ENCODE measurements at regions not wholly inside any gene's neighbourhood (a gene's known extent, or its start where the extent isn't known, plus 50 kb on each side); places are given as distances from the start of the nearest gene placed in this dataset.
A peak's percentile ranks its signal among the peaks of the same experiment; 100 is the strongest.

DNA sequence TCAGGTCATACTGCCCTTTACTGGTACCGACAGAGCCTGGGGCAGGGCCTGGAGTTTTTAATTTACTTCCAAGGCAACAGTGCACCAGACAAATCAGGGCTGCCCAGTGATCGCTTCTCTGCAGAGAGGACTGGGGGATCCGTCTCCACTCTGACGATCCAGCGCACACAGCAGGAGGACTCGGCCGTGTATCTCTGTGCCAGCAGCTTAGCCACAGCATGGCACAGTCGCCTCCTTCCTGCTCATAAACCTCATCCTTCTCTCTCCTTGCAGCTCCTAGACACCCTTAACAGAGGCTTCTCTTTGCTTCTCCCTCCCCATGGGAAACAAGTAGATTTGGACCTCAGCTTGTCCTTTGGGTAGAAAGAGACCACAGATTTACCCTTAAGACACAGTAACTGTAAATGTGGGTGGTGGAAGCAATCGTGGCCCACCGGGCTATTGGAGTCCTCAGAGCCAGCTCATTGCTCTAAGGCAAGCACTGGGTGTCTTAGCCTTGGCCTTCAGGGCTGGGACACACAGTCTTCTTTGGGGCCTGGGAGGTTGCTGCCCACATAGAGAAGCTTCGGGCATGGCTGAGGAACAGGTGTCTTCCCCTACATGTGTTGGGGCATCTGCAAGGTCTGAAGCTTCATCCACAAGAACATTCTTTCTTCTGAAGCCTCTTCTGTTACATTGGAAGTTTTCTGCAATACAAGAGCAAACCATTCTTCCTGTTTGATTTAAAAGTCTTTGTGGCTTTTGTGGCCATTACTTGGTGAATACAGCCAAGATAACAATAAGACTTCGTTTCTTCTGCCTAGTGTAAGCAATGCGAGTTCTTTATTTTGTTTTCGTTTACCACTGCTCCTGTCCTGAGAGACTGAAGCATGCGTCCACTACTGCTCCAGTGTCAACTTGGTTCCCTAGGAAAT lies 95.5 kb upstream of the PRSS58 start:
- 63 to 77% (median 71%) methylated on average over 15 of the region's 15 CpGs for WGBS, 5 donors
- no peak for TF ChIP-seq POLR2AphosphoS5 (IDR thresholded peaks at IDR 0.05)
- TF ChIP-seq POLR2A (IDR thresholded peaks at IDR 0.05), result no peak
- no peak for TF ChIP-seq EP300 (IDR thresholded peaks at IDR 0.05)
- TF ChIP-seq CTCF (IDR thresholded peaks at IDR 0.05), result no peak

GRCh38 chr7:142352543-142352942 lies 94.7 kb upstream of the PRSS58 start:
- intact Hi-C loops (cut with DNase I; ENCODE audit: low total_unique reads), result no loop called here
- WGBS, 5 donors, result 53 to 66% (median 59%) methylated on average over 9 of the region's 9 CpGs
- no peaks in the 10 kb centered on the region for H3K36me3 ChIP-seq
- H3K27ac ChIP-seq, result peak overlapping the region in 1 of 5 donors; percentile 27
- peaks cover 0 to 13% (median 7%) of the 10 kb centered on the region in 3 donors for H3K27me3 ChIP-seq
- no peak for DNase-seq
- no peak for TF ChIP-seq CTCF (IDR thresholded peaks at IDR 0.05)
- TF ChIP-seq EP300 (IDR thresholded peaks at IDR 0.05), result no peak
- no peak for TF ChIP-seq POLR2AphosphoS5 (IDR thresholded peaks at IDR 0.05)
- TF ChIP-seq POLR2A (IDR thresholded peaks at IDR 0.05), result no peak
- no peak overlapping the region for H3K4me3 ChIP-seq
- H3K4me1 ChIP-seq, result peaks cover 0 to under 1% (median 0%) of the 10 kb centered on the region in 4 donors
- no peaks in the 10 kb centered on the region for H3K9me3 ChIP-seq

More for the DNA sequence above, 95.5 kb upstream of the PRSS58 start:
- Histone ChIP-seq H3K27me3 (peaks cover 0 to 13% (median 7%) of the 10 kb centered on the region in 3 donors), H3K27ac (no peak overlapping the region), H3K4me1 (peaks cover 0 to 6% (median 3%) of the 10 kb centered on the region in 4 donors), H3K9me3 (no peaks in the 10 kb centered on the region), H3K36me3 (no peaks in the 10 kb centered on the region), H3K4me3 (no peak overlapping the region)
- intact Hi-C loops (cut with DNase I; ENCODE audit: low total_unique reads), result no loop called here
- no peak for DNase-seq

DNA sequence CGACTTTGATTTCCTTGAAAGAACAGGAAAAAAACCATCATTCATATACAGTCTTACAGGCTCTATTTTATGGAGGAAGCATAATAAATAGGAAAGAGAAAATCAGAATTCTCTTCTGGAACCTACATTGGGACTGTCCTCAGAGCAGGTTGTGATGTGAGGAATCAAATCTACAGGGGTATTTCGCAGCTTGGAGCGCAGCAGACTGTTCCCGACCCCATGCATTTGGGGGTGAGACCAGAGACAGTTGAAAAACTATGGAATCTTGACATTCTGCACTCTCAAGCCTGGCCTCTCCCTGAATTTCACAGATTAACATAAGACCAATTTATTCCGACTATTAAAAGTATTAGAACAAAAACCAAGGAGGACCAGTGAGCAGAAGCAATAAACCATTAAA lies 93.3 kb upstream of the PRSS58 start:
- intact Hi-C loops (cut with DNase I; ENCODE audit: low total_unique reads), result no loop called here
- TF ChIP-seq CTCF (IDR thresholded peaks at IDR 0.05), result no peak
- TF ChIP-seq POLR2A (IDR thresholded peaks at IDR 0.05), result no peak
- TF ChIP-seq POLR2AphosphoS5 (IDR thresholded peaks at IDR 0.05), result no peak
- no peak for TF ChIP-seq EP300 (IDR thresholded peaks at IDR 0.05)

DNA sequence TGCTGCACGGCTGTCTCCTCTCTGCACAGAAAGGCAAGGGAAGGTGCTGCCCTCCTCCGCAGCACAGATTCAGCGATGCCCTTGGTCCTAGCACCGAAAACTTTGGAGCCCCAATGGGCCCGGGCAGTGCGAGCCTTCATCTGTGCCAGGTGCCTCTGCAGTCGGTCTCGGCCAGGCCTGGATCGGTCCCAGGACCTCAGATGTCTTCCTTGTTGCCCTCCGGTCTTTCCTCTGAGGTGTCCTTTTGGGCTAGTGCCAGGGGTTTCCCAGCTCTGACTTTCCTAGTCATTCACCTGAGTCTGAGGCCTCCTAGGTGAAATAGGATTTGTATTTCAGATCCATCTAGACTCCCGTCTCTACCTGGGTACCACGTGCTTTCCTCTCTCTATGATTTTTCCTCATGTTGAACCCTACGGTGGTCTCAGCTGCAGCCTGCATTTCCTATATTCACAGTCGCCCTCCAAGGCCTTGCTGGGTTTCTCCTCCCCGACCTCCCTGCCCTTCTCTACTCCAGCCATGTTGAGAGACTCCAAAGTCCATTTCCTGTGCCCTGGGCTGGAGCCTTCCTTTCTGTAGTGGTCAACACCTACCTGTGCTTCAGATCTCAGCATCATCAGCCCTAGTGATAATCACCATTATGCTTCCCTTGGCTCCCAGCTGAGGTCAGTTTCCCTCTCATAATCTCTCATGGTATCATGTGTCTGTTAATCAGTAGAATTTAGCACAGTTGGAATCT lies 92.0 kb upstream of the PRSS58 start:
- WGBS, 5 donors, result 79 to 87% (median 80%) methylated on average over 15 of the region's 15 CpGs
- Histone ChIP-seq H3K27me3 (peaks cover 0 to 19% (median 7%) of the 10 kb centered on the region in 3 donors), H3K36me3 (no peaks in the 10 kb centered on the region), H3K4me1 (no peaks in the 10 kb centered on the region), H3K9me3 (no peaks in the 10 kb centered on the region), H3K4me3 (no peak overlapping the region), H3K27ac (no peak overlapping the region)
- no peak for DNase-seq
- intact Hi-C loops (cut with DNase I; ENCODE audit: low total_unique reads), result no loop called here
- TF ChIP-seq POLR2AphosphoS5 (IDR thresholded peaks at IDR 0.05), result no peak
- no peak for TF ChIP-seq POLR2A (IDR thresholded peaks at IDR 0.05)
- no peak for TF ChIP-seq CTCF (IDR thresholded peaks at IDR 0.05)
- TF ChIP-seq EP300 (IDR thresholded peaks at IDR 0.05), result no peak

More for the DNA sequence above, 93.3 kb upstream of the PRSS58 start:
- H3K27ac ChIP-seq, result no peak overlapping the region
- no peaks in the 10 kb centered on the region for H3K9me3 ChIP-seq
- no peak for DNase-seq
- no peaks in the 10 kb centered on the region for H3K36me3 ChIP-seq
- no peaks in the 10 kb centered on the region for H3K4me1 ChIP-seq
- H3K27me3 ChIP-seq, result peaks cover 0 to 19% (median 7%) of the 10 kb centered on the region in 3 donors
- H3K4me3 ChIP-seq, result no peak overlapping the region
- 80 to 92% (median 88%) methylated on average over 5 of the region's 5 CpGs for WGBS, 5 donors
